ENCODE measurements at regions not wholly inside any gene's neighbourhood (a gene's known extent, or its start where the extent isn't known, plus 50 kb on each side); places are given as distances from the start of the nearest gene placed in this dataset.

GRCh38 chr12:89135976-89136634 is 216.2 kb downstream of the DUSP6 start:
- Histone ChIP-seq H3K4me1 (ENCODE audit: control insufficient read depth in 2 of 3, insufficient read depth in 2 of 3, low read depth in 1 of 3, low read length in 3 of 3) (no peaks in the 10 kb centered on the region), H3K9me3 (ENCODE audit: control insufficient read depth in 2 of 3, insufficient read depth in 1 of 3, low read length in 3 of 3) (no peaks in the 10 kb centered on the region), H3K27me3 (ENCODE audit: control insufficient read depth, insufficient read depth, low read length) (no peaks in the 10 kb centered on the region), H3K4me3 (ENCODE audit: low read length in 3 of 3) (no peak overlapping the region), H3K9ac (ENCODE audit: low read length in 3 of 3) (no peak overlapping the region), H3K27ac (ENCODE audit: low read depth in 2 of 2, low read length in 2 of 2) (no peak overlapping the region), H3K36me3 (ENCODE audit: control insufficient read depth in 2 of 3, insufficient read depth in 3 of 3, low read length in 3 of 3) (no peaks in the 10 kb centered on the region)
- TF ChIP-seq CTCF (IDR thresholded peaks at IDR 0.05; ENCODE audit: borderline replicate concordance, extremely low read depth, insufficient read depth) = no peak
- FAIRE-seq (no peak), DNase-seq (no peak)
- intact Hi-C loops (cut with DNase I) = no loop called here

- no peaks in the 10 kb centered on the region for H3K36me3 ChIP-seq (ENCODE audit: control insufficient read depth in 2 of 3, insufficient read depth in 3 of 3, low read length in 3 of 3)
- DNase-seq = no peak
- no peak for FAIRE-seq
- intact Hi-C loops (cut with DNase I) = no loop called here
- H3K4me1 ChIP-seq (ENCODE audit: control insufficient read depth in 2 of 3, insufficient read depth in 2 of 3, low read depth in 1 of 3, low read length in 3 of 3) = no peaks in the 10 kb centered on the region
- no peak overlapping the region for H3K9ac ChIP-seq (ENCODE audit: low read length in 3 of 3)
- no peak overlapping the region for H3K27ac ChIP-seq (ENCODE audit: low read depth in 2 of 2, low read length in 2 of 2)
- H3K27me3 ChIP-seq (ENCODE audit: control insufficient read depth, insufficient read depth, low read length) = no peaks in the 10 kb centered on the region
- no peak overlapping the region for H3K4me3 ChIP-seq (ENCODE audit: low read length in 3 of 3)
- no peak for TF ChIP-seq CTCF (IDR thresholded peaks at IDR 0.05; ENCODE audit: borderline replicate concordance, extremely low read depth, insufficient read depth)
- H3K9me3 ChIP-seq (ENCODE audit: control insufficient read depth in 2 of 3, insufficient read depth in 1 of 3, low read length in 3 of 3) = no peaks in the 10 kb centered on the region
Measured at GRCh38 chr12:89134213-89134770, 218.0 kb downstream of the DUSP6 start.

GRCh38 chr12:89129167-89129870 is 223.0 kb downstream of the DUSP6 start:
- no peak for FAIRE-seq

More at GRCh38 chr12:89129167-89129870, 223.0 kb downstream of the DUSP6 start:
- TF ChIP-seq CTCF (IDR thresholded peaks at IDR 0.05; ENCODE audit: borderline replicate concordance, extremely low read depth, insufficient read depth) = no peak
- no peaks in the 10 kb centered on the region for H3K4me1 ChIP-seq (ENCODE audit: control insufficient read depth in 2 of 3, insufficient read depth in 2 of 3, low read depth in 1 of 3, low read length in 3 of 3)
- intact Hi-C loops (cut with DNase I) = no loop called here
- H3K4me3 ChIP-seq (ENCODE audit: low read length in 3 of 3) = no peak overlapping the region
- no peak overlapping the region for H3K27ac ChIP-seq (ENCODE audit: low read depth in 2 of 2, low read length in 2 of 2)
- H3K36me3 ChIP-seq (ENCODE audit: control insufficient read depth in 2 of 3, insufficient read depth in 3 of 3, low read length in 3 of 3) = no peaks in the 10 kb centered on the region
- no peaks in the 10 kb centered on the region for H3K27me3 ChIP-seq (ENCODE audit: control insufficient read depth, insufficient read depth, low read length)
- no peak overlapping the region for H3K9ac ChIP-seq (ENCODE audit: low read length in 3 of 3)
- no peaks in the 10 kb centered on the region for H3K9me3 ChIP-seq (ENCODE audit: control insufficient read depth in 2 of 3, insufficient read depth in 1 of 3, low read length in 3 of 3)
- DNase-seq = no peak

All from kidney (tissue), 13 donors.